Panc1 (cell line): ENCODE measurements at regions not wholly inside any gene's neighbourhood (a gene's known extent, or its start where the extent isn't known, plus 50 kb on each side); places are given as distances from the start of the nearest gene placed in this dataset.

Experiments
- ATAC-seq: fragments of 200-7000 bp; cut with Tn5 transposase; 2 replicates; pipeline ENCODE4 v1.9.1; 2020; ENCODE audit warnings: mild to moderate bottlenecking, moderate library complexity
- BruUV-seq: library from RNA; stranded (reverse); fragments of 400-500 nt; replicated peaks from 2 replicates; lab custom pipeline; 2021; lab: Mats Ljungman, UMichigan
- CTCF ChIA-PET: fragments of 300-600 bp; sonication (Branson Sonifier 250); formaldehyde crosslinking; loops from one replicate; lab custom pipeline; 2022; ENCODE audit warnings: antibody characterized with exemption; lab: Charles Lee
- POLR2A ChIA-PET: fragments of 300-600 bp; sonication (Branson Sonifier 250); formaldehyde crosslinking; loops from one replicate; lab custom pipeline; 2022; ENCODE audit warnings: antibody characterized with exemption; lab: Charles Lee
- DNase-seq: peaks from one replicate; pipeline ENCODE4 v3.0.0-alpha.2; 2010; ENCODE audit warnings: low read depth, low spot score
- H3K27ac ChIP-seq: 2 replicates; pipeline ENCODE4 v1.5.1; 2011; ENCODE audit warnings: mild to moderate bottlenecking, low read length, inconsistent platforms
- H3K27me3 ChIP-seq: fragments of 200-500 bp; sonication (Bioruptor generic); 2 replicates; pipeline ENCODE4 v1.6.0; 2014; ENCODE audit warnings: low read length, inconsistent platforms; ENCODE audit not compliant: control insufficient read depth, insufficient read depth
- H3K36me3 ChIP-seq: fragments of 200-500 bp; sonication (Bioruptor generic); 2 replicates; pipeline ENCODE4 v1.5.1; 2014; ENCODE audit warnings: inconsistent platforms, mild to moderate bottlenecking, low read length, moderate library complexity; ENCODE audit not compliant: control insufficient read depth, insufficient read depth
- H3K4me1 ChIP-seq: 2 replicates; pipeline ENCODE4 v1.5.1; 2011; ENCODE audit warnings: inconsistent platforms, mild to moderate bottlenecking, low read length, moderate library complexity; ENCODE audit not compliant: control insufficient read depth, insufficient read depth
- H3K4me3 ChIP-seq, 2 experiments: 2 replicates each; pipeline ENCODE4 v1.5.1; 2011 to 2012; ENCODE audit warnings: low read depth in 2 of 2, low read length in 2 of 2, mild to moderate bottlenecking in 2 of 2, inconsistent platforms in 1 of 2, moderate library complexity in 1 of 2
- H3K9me3 ChIP-seq: fragments of 200-500 bp; sonication (Bioruptor generic); 2 replicates; pipeline ENCODE4 v1.5.1; 2014; ENCODE audit warnings: low read depth, mild to moderate bottlenecking, inconsistent platforms, low read length, moderate library complexity; ENCODE audit not compliant: control insufficient read depth, insufficient read depth
- CTCF ChIP-seq: fragments of 450-650 bp; IDR thresholded peaks from 2 replicates; pipeline ENCODE4 v1.5.1; 2017; ENCODE audit warnings: mild to moderate bottlenecking
- POLR2AphosphoS5 ChIP-seq: IDR thresholded peaks from 2 replicates; pipeline ENCODE4 v1.6.1; 2012; ENCODE audit warnings: mild to moderate bottlenecking, low read depth, low read length, moderate library complexity
- REST ChIP-seq, 2 experiments: IDR thresholded peaks; 2 replicates each; pipeline ENCODE4 v1.6.1; 2011 to 2012; ENCODE audit warnings: low read depth in 2 of 2, control low read depth in 1 of 2, low read length in 1 of 2, mild to moderate bottlenecking in 1 of 2, moderate library complexity in 1 of 2; ENCODE audit not compliant: insufficient read depth in 1 of 2
- SIN3A ChIP-seq: IDR thresholded peaks from 2 replicates; pipeline ENCODE4 v1.6.1; 2012; ENCODE audit warnings: low read depth, mild to moderate bottlenecking, low read length, moderate library complexity, borderline replicate concordance; ENCODE audit not compliant: insufficient read depth
- TCF7L2 ChIP-seq: IDR thresholded peaks from 2 replicates; pipeline ENCODE4 v1.6.1; 2011; ENCODE audit warnings: mild to moderate bottlenecking, low read depth, low read length, inconsistent platforms
- in situ Hi-C: cut with HindIII; loops from 2 replicates; pipeline ENCODE4 v1.10.0; 2016; ENCODE audit warnings: low sequenced_read_pairs, low pct_unique_long_range_greater_than_20kb
- intact Hi-C: fragments of 100-400 bp; cut with micrococcal nuclease; formaldehyde crosslinking; loops from one replicate; pipeline ENCODE4 v1.10.0; 2022; ENCODE audit not compliant: unreplicated experiment

- POLR2A ChIA-PET: no interaction called here
- H3K4me1 ChIP-seq: peaks cover 12% of the 10 kb centered on the region
- H3K4me3 ChIP-seq: no peak overlapping the region
- CTCF ChIA-PET: no interaction called here
- intact Hi-C loops: no loop called here
- BruUV-seq: no TSS peak
- no peak for TF ChIP-seq REST (IDR thresholded peaks at IDR 0.05; ENCODE audit: insufficient read depth in 1 of 2, low read depth in 2 of 2, low read length in 1 of 2)
- no peak for TF ChIP-seq TCF7L2
- no peak for TF ChIP-seq CTCF
- TF ChIP-seq SIN3A: no peak
- TF ChIP-seq POLR2AphosphoS5: no peak
- no peaks in the 10 kb centered on the region for H3K36me3 ChIP-seq
- in situ Hi-C loops: no loop called here
- DNase-seq (no peak), ATAC-seq (no peak)
- no peak overlapping the region for H3K27ac ChIP-seq
- no peaks in the 10 kb centered on the region for H3K9me3 ChIP-seq
- no peaks in the 10 kb centered on the region for H3K27me3 ChIP-seq
Observed at GRCh38 chr20:50252701-50253100, 62.1 kb downstream of the CEBPB start.

- ATAC-seq (no peak), DNase-seq (no peak)
- no peak overlapping the region for H3K27ac ChIP-seq
- no TSS peak for BruUV-seq
- no peaks in the 10 kb centered on the region for H3K9me3 ChIP-seq
- ChIA-PET POLR2A (no interaction called here), CTCF (no interaction called here)
- H3K36me3 ChIP-seq: no peaks in the 10 kb centered on the region
- peaks cover 8% of the 10 kb centered on the region for H3K4me1 ChIP-seq
- intact Hi-C loops: no loop called here
- H3K27me3 ChIP-seq: no peaks in the 10 kb centered on the region
- in situ Hi-C loops: no loop called here
- TF ChIP-seq TCF7L2 (no peak), CTCF (no peak), SIN3A (no peak), POLR2AphosphoS5 (no peak), REST (IDR thresholded peaks at IDR 0.05; ENCODE audit: insufficient read depth in 1 of 2, low read depth in 2 of 2, low read length in 1 of 2) (no peak)
- no peak overlapping the region for H3K4me3 ChIP-seq
Observed at GRCh38 chr20:50253101-50253500, 62.5 kb downstream of the CEBPB start.
